Endodermal cell (in vitro differentiated cells): ENCODE measurements at regions not wholly inside any gene's neighbourhood (a gene's known extent, or its start where the extent isn't known, plus 50 kb on each side); places are given as distances from the start of the nearest gene placed in this dataset.
"Not testable (repeated sequence)": the region's sequence is repeated elsewhere in the genome, so short reads cannot be mapped to it uniquely, and the experiment has no call there.

Experiments used
- DNase-seq: peaks from one replicate; pipeline ENCODE4 v3.0.0-alpha.2; 2017
- H3K27ac ChIP-seq: 2 replicates; pipeline ENCODE4 v1.5.1; 2013; ENCODE audit warnings: mild to moderate bottlenecking, low read depth, low read length, moderate library complexity
- H3K27me3 ChIP-seq: 2 replicates; pipeline ENCODE4 v1.6.1; 2013; ENCODE audit warnings: mild to moderate bottlenecking, low read length, moderate library complexity; ENCODE audit not compliant: insufficient read depth, control insufficient read depth, poor library complexity, severe bottlenecking
- H3K36me3 ChIP-seq: 2 replicates; pipeline ENCODE4 v1.7.0; 2013; ENCODE audit warnings: mild to moderate bottlenecking, low read length, moderate library complexity; ENCODE audit not compliant: control insufficient read depth, insufficient read depth
- H3K4me1 ChIP-seq: one replicate; pipeline ENCODE4 v1.7.0; 2013; ENCODE audit warnings: low read length; ENCODE audit not compliant: control insufficient read depth, insufficient read depth
- H3K4me3 ChIP-seq: 2 replicates; pipeline ENCODE4 v1.5.1; 2013; ENCODE audit warnings: mild to moderate bottlenecking, low read length, moderate library complexity
- H3K9ac ChIP-seq: 2 replicates; pipeline ENCODE4 v1.6.1; 2013; ENCODE audit warnings: mild to moderate bottlenecking, low read length, moderate library complexity; ENCODE audit not compliant: poor library complexity, severe bottlenecking; ENCODE audit errors: extremely low read depth
- H3K9me3 ChIP-seq: 2 replicates; pipeline ENCODE4 v1.6.1; 2013; ENCODE audit warnings: mild to moderate bottlenecking, low read length, moderate library complexity; ENCODE audit not compliant: control insufficient read depth
- H3K27ac Mint-ChIP-seq: 2 replicates; pipeline ENCODE4 v1.8.0; 2020; ENCODE audit warnings: mixed read lengths
- H3K27me3 Mint-ChIP-seq: 2 replicates; pipeline ENCODE4 v1.8.0; 2021; ENCODE audit warnings: mild to moderate bottlenecking, mixed read lengths; ENCODE audit not compliant: insufficient read depth
- H3K36me3 Mint-ChIP-seq: 2 replicates; pipeline ENCODE4 v1.8.0; 2020; ENCODE audit warnings: low read depth, mixed read lengths
- H3K4me1 Mint-ChIP-seq: 2 replicates; pipeline ENCODE4 v1.8.0; 2020; ENCODE audit warnings: mixed read lengths
- H3K4me3 Mint-ChIP-seq: 2 replicates; pipeline ENCODE4 v1.8.0; 2020; ENCODE audit warnings: mild to moderate bottlenecking, moderate library complexity, mixed read lengths
- H3K9me3 Mint-ChIP-seq: 2 replicates; pipeline ENCODE4 v1.8.0; 2020; ENCODE audit warnings: mild to moderate bottlenecking, mixed read lengths
- CTCF ChIP-seq: fragments of 200-600 bp; sonication (generic); conservative IDR thresholded peaks from 2 replicates; pipeline ENCODE4 v1.5.0; 2021; ENCODE audit warnings: antibody characterized with exemption, mild to moderate bottlenecking
- WGBS, 2 experiments: methylation state at CpG; one replicate each; pipeline versions ENCODE4 v1.1.5 to v1.1.7; 2013; ENCODE audit warnings: missing lambda C conversion rate in 2 of 2, mixed read lengths in 1 of 2; ENCODE audit not compliant: insufficient coverage in 1 of 2, insufficient read length in 1 of 2; 5-methylcytosine and 5-hydroxymethylcytosine counted together

- H3K9me3 Mint-ChIP-seq, result peaks cover 35% of the 10 kb centered on the region
- WGBS, 2 experiments, result 93 to 100% methylated on average over 1 to 4 of the region's 5 CpGs
These were observed 412.2 kb downstream of the ZFHX3 start for GRCh38 chr16:72635694-72636093.

DNA sequence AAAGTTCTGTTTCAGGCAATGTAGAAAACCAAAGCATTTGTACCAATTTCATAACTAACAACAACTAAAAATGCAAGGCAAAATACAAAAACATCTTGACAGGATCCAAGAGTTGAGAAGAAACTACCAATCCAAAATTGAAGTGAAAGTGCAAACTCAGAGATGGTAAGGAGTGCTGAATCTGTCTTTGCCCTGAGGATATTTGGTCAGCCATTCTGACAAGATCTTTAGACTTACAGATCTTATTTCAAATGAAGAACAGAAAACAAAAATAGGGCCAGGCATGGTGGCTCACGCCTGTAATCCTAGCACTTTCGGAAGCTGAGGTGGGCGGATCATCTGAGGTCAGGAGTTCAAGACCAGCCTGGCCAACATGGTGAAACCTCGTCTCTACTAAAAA lies 412.8 kb downstream of the ZFHX3 start:
- Mint-ChIP-seq H3K36me3 (peaks cover 8% of the 10 kb centered on the region), H3K27me3 (no peaks in the 10 kb centered on the region), H3K9me3 (peaks cover 33% of the 10 kb centered on the region), H3K4me1 (no peaks in the 10 kb centered on the region), H3K4me3 (no peak overlapping the region), H3K27ac (no peak overlapping the region)
- DNase-seq, result no peak
- Histone ChIP-seq H3K4me3 (no peak overlapping the region), H3K4me1 (no peaks in the 10 kb centered on the region), H3K36me3 (no peaks in the 10 kb centered on the region), H3K27ac (no peak overlapping the region), H3K9me3 (peaks cover 28% of the 10 kb centered on the region), H3K9ac (no peak overlapping the region), H3K27me3 (no peaks in the 10 kb centered on the region)
- no peak for TF ChIP-seq CTCF
- 88 to 93% methylated on average over 3 to 4 of the region's 4 CpGs for WGBS, 2 experiments

More at GRCh38 chr16:72635694-72636093, 412.2 kb downstream of the ZFHX3 start:
- H3K4me3 Mint-ChIP-seq, result no peak overlapping the region
- TF ChIP-seq CTCF, result no peak
- no peaks in the 10 kb centered on the region for H3K27me3 Mint-ChIP-seq
- no peaks in the 10 kb centered on the region for H3K27me3 ChIP-seq
- H3K4me1 Mint-ChIP-seq, result no peaks in the 10 kb centered on the region
- no peaks in the 10 kb centered on the region for H3K36me3 ChIP-seq
- H3K27ac Mint-ChIP-seq, result no peak overlapping the region
- no peak for DNase-seq
- no peak overlapping the region for H3K27ac ChIP-seq
- H3K9me3 ChIP-seq, result peaks cover 28% of the 10 kb centered on the region
- peaks cover 8% of the 10 kb centered on the region for H3K36me3 Mint-ChIP-seq
- no peak overlapping the region for H3K9ac ChIP-seq
- H3K4me1 ChIP-seq, result no peaks in the 10 kb centered on the region
- no peak overlapping the region for H3K4me3 ChIP-seq

DNA sequence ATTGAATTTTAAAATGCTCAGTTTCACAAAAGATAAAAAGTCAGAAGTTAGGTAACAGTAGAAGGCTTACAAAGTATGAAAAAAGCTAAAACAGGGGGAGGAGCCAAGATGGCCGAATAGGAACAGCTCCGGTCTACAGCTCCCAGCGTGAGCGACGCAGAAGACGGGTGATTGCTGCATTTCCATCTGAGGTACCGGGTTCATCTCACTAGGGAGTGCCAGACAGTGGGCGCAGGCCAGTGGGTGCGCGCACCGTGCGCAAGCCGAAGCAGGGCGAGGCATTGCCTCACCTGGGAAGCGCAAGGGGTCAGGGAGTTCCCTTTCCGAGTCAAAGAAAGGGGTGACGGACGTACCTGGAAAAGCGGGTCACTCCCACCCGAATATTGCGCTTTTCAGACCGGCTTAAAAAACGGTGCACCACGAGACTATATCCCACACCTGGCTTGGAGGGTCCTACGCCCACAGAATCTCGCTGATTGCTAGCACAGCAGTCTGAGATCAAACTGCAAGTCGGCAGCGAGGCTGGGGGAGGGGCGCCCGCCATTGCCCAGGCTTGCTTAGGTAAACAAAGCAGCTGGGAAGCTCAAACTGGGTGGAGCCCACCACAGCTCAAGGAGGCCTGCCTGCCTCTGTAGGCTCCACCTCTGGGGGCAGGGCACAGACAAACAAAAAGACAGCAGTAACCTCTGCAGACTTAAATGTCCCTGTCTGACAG lies 420.6 kb downstream of the ZFHX3 start:
- Histone ChIP-seq H3K9ac (peak overlapping the region; percentile 41), H3K4me3 (peak overlapping the region; percentile 74), H3K9me3 (peaks cover 16% of the 10 kb centered on the region)
- H3K27me3 Mint-ChIP-seq, H3K4me1 ChIP-seq, H3K36me3 ChIP-seq, H3K27ac ChIP-seq, H3K27me3 ChIP-seq, DNase-seq, H3K4me1 Mint-ChIP-seq, H3K36me3 Mint-ChIP-seq: not testable (repeated sequence)
- peaks cover 21% of the 10 kb centered on the region for H3K9me3 Mint-ChIP-seq
- peak overlapping the region; percentile 94 for H3K27ac Mint-ChIP-seq
- WGBS, 2 experiments, result 20 to 32% methylated on average over 1 to 15 of the region's 30 CpGs
- H3K4me3 Mint-ChIP-seq, result peak overlapping the region; percentile 72

GRCh38 chr16:72626623-72627022 lies 421.3 kb downstream of the ZFHX3 start:
- peak overlapping the region; percentile 72 for H3K4me3 Mint-ChIP-seq
- H3K36me3 Mint-ChIP-seq, result peaks cover 9% of the 10 kb centered on the region

More at GRCh38 chr16:72626623-72627022, 421.3 kb downstream of the ZFHX3 start:
- DNase-seq, result no peak
- H3K4me1 ChIP-seq, result no peaks in the 10 kb centered on the region
- no peak for TF ChIP-seq CTCF
- Mint-ChIP-seq H3K27ac (peak overlapping the region; percentile 94), H3K27me3 (no peaks in the 10 kb centered on the region), H3K9me3 (peaks cover 19% of the 10 kb centered on the region), H3K4me1 (no peaks in the 10 kb centered on the region)
- no peak overlapping the region for H3K27ac ChIP-seq
- H3K9ac ChIP-seq, result no peak overlapping the region
- no peaks in the 10 kb centered on the region for H3K27me3 ChIP-seq
- H3K4me3 ChIP-seq, result peak overlapping the region; percentile 74
- H3K9me3 ChIP-seq, result peaks cover 16% of the 10 kb centered on the region
- H3K36me3 ChIP-seq, result no peaks in the 10 kb centered on the region
